Astrocyte (in vitro differentiated cells and primary cell): ENCODE measurements at regions not wholly inside any gene's neighbourhood (a gene's known extent, or its start where the extent isn't known, plus 50 kb on each side); places are given as distances from the start of the nearest gene placed in this dataset.

Experiments used
- DNase-seq: peaks from one replicate; pipeline ENCODE4 v3.0.0-alpha.2; 2010; ENCODE audit warnings: low read depth
- FAIRE-seq: peaks from 2 replicates; lab custom pipeline; 2011; peaks lifted over from hg19 to GRCh38; lab: Jason Lieb, UNC
- H2AFZ ChIP-seq: 2 replicates; pipeline ENCODE4 v1.6.0; 2012; ENCODE audit warnings: low read depth, low read length, inconsistent platforms
- H3K27ac ChIP-seq: 2 replicates; pipeline ENCODE4 v1.5.1; 2011; ENCODE audit warnings: low read depth, low read length, inconsistent platforms
- H3K27me3 ChIP-seq: 2 replicates; pipeline ENCODE4 v1.6.0; 2011; ENCODE audit warnings: low read length, inconsistent platforms; ENCODE audit not compliant: insufficient read depth
- H3K36me3 ChIP-seq: 2 replicates; pipeline ENCODE4 v1.5.1; 2011; ENCODE audit warnings: low read length, inconsistent platforms; ENCODE audit not compliant: insufficient read depth
- H3K4me1 ChIP-seq: 2 replicates; pipeline ENCODE4 v1.5.1; 2011; ENCODE audit warnings: low read length, inconsistent platforms; ENCODE audit not compliant: insufficient read depth
- H3K4me2 ChIP-seq: 2 replicates; pipeline ENCODE4 v1.6.0; 2012; ENCODE audit warnings: low read length, inconsistent platforms
- H3K4me3 ChIP-seq: 2 replicates; pipeline ENCODE4 v1.5.1; 2011; ENCODE audit warnings: low read depth, mild to moderate bottlenecking, low read length, inconsistent platforms; ENCODE audit not compliant: insufficient read depth
- H3K79me2 ChIP-seq: 2 replicates; pipeline ENCODE4 v1.6.0; 2012; ENCODE audit warnings: mild to moderate bottlenecking, low read length, inconsistent platforms; ENCODE audit not compliant: insufficient read depth
- H3K9ac ChIP-seq: 2 replicates; pipeline ENCODE4 v1.6.0; 2012; ENCODE audit warnings: mild to moderate bottlenecking, low read length, inconsistent platforms
- H3K9me3 ChIP-seq: 2 replicates; pipeline ENCODE4 v1.5.1; 2012; ENCODE audit warnings: low read depth, mild to moderate bottlenecking, low read length, inconsistent platforms; ENCODE audit not compliant: insufficient read depth
- H4K20me1 ChIP-seq: 2 replicates; pipeline ENCODE4 v1.6.0; 2012; ENCODE audit warnings: low read length, inconsistent platforms; ENCODE audit not compliant: insufficient read depth
- H3K27ac Mint-ChIP-seq: one replicate; pipeline ENCODE4 v1.8.0; 2021; ENCODE audit warnings: mild to moderate bottlenecking, mixed read lengths; ENCODE audit not compliant: unreplicated experiment
- H3K27me3 Mint-ChIP-seq: one replicate; pipeline ENCODE4 v1.8.0; 2021; ENCODE audit warnings: low read depth, mixed read lengths; ENCODE audit not compliant: unreplicated experiment
- H3K36me3 Mint-ChIP-seq: one replicate; pipeline ENCODE4 v1.8.0; 2021; ENCODE audit warnings: low read depth, mixed read lengths; ENCODE audit not compliant: unreplicated experiment
- H3K4me1 Mint-ChIP-seq: one replicate; pipeline ENCODE4 v1.8.0; 2021; ENCODE audit warnings: low read depth, mixed read lengths; ENCODE audit not compliant: unreplicated experiment
- H3K4me3 Mint-ChIP-seq: one replicate; pipeline ENCODE4 v1.8.0; 2021; ENCODE audit warnings: mild to moderate bottlenecking, moderate library complexity, mixed read lengths; ENCODE audit not compliant: unreplicated experiment
- H3K9me3 Mint-ChIP-seq: one replicate; pipeline ENCODE4 v1.8.0; 2021; ENCODE audit warnings: mild to moderate bottlenecking, mixed read lengths; ENCODE audit not compliant: unreplicated experiment
- CTCF ChIP-seq: IDR thresholded peaks from 2 replicates; pipeline ENCODE4 v1.5.1; 2011; ENCODE audit warnings: low read depth, mild to moderate bottlenecking, inconsistent platforms, low read length, moderate library complexity; ENCODE audit not compliant: insufficient read depth
- EZH2 ChIP-seq: IDR thresholded peaks from 2 replicates; pipeline ENCODE4 v1.6.1; 2012; ENCODE audit warnings: mild to moderate bottlenecking, low read length, inconsistent platforms; ENCODE audit not compliant: insufficient read depth

DNA sequence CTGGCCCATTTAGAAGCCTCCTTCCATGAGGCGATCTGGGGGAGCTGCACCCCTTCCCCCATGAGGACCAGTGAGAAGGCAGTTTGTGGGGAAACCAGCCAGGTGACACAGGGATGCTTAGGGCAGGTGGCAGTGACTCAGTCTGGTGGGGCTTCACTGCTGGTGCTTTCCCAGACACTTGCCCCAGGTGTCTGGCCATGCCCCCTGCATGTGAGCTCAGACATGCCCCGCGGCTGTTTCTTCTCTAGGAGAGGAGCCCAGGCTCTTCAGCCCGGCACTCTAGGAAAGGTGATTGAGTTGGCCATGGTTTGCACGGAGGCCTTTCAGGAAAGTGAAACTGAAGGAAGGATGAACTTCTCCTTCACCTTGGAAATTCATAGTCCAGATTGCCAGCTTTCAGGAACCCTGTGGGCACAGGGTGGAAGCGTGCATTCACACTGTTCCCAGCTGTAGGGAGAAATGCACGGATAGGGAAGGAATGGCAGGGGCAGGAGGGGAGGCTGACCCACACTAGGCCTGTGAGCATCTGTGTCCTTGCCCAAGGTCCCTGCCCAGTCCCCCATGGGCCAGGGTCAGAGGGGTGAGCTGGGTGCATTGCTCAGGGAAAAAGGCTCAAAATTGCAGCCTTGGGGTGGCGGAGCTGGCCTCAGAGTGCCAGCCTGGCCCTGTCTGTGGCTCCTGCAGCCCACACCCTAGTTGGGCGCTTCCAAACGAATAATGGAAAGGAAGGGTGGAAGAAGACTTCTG lies 359.1 kb downstream of the GLRX3 start:
- Histone ChIP-seq H3K9me3 (peaks cover 35% of the 10 kb centered on the region), H3K4me2 (no peak overlapping the region), H3K27ac (no peak overlapping the region), H3K79me2 (no peaks in the 10 kb centered on the region), H2AFZ (no peak overlapping the region), H4K20me1 (no peaks in the 10 kb centered on the region), H3K9ac (no peak overlapping the region), H3K36me3 (no peaks in the 10 kb centered on the region), H3K4me1 (no peaks in the 10 kb centered on the region), H3K27me3 (no peaks in the 10 kb centered on the region), H3K4me3 (no peak overlapping the region)
- Mint-ChIP-seq H3K27me3 (no peaks in the 10 kb centered on the region), H3K36me3 (no peaks in the 10 kb centered on the region), H3K27ac (no peak overlapping the region), H3K9me3 (peaks cover 28% of the 10 kb centered on the region), H3K4me1 (no peaks in the 10 kb centered on the region), H3K4me3 (no peak overlapping the region)
- FAIRE-seq = no peak
- TF ChIP-seq CTCF (no peak), EZH2 (no peak)
- no peak for DNase-seq

GRCh38 chr10:130495891-130496636 lies 359.9 kb downstream of the GLRX3 start:
- Histone ChIP-seq H3K79me2 (no peaks in the 10 kb centered on the region), H3K4me3 (no peak overlapping the region), H3K36me3 (no peaks in the 10 kb centered on the region), H3K27me3 (no peaks in the 10 kb centered on the region), H3K9me3 (peaks cover 35% of the 10 kb centered on the region), H4K20me1 (no peaks in the 10 kb centered on the region), H2AFZ (no peak overlapping the region), H3K9ac (no peak overlapping the region), H3K4me2 (no peak overlapping the region), H3K27ac (no peak overlapping the region), H3K4me1 (no peaks in the 10 kb centered on the region)
- TF ChIP-seq EZH2 (no peak), CTCF (no peak)
- peaks cover 27% of the 10 kb centered on the region for H3K9me3 Mint-ChIP-seq
- no peaks in the 10 kb centered on the region for H3K36me3 Mint-ChIP-seq
- peak; percentile 34 for FAIRE-seq
- H3K27me3 Mint-ChIP-seq = no peaks in the 10 kb centered on the region
- H3K4me3 Mint-ChIP-seq = no peak overlapping the region
- no peak overlapping the region for H3K27ac Mint-ChIP-seq
- peak; percentile 5 for DNase-seq
- H3K4me1 Mint-ChIP-seq = no peaks in the 10 kb centered on the region
